HG03135 (cell line): ENCODE measurements at regions not wholly inside any gene's neighbourhood (a gene's known extent, or its start where the extent isn't known, plus 50 kb on each side); places are given as distances from the start of the nearest gene placed in this dataset.

Experiments used
- ATAC-seq: cut with Tn5 transposase; IDR thresholded peaks from one replicate; pipeline ENCODE4 v1.9.1; 2021; ENCODE audit warnings: mild to moderate bottlenecking, moderate library complexity; ENCODE audit not compliant: unreplicated experiment

DNA sequence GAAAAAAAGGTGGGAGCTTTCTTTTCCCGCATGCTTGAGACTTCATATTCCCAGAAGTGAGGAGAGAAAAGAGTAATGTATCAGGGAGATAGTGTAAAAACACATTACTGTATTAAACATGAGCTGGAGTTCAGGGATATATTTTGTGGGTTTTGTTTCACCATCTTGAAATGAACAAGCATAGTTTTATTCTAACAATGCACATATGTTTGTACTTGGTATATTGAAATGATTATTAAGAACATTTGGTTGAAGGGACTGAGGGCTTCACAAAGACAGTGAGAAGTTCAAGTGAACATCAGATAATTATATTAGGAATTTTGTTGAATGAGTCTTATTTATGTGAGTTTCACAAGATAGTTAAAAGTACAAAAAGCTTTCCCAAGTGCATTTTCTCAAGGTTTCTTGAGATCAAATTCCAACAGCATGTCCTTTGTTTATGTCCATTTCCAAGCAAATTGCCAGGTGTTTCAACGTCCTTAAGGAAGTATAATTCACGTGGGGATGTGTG, 368.8 kb downstream of the ANKRD50 start:
- no peak for ATAC-seq

GRCh38 chr4:124372916-124373315, 339.6 kb downstream of the ANKRD50 start:
- no peak for ATAC-seq

DNA sequence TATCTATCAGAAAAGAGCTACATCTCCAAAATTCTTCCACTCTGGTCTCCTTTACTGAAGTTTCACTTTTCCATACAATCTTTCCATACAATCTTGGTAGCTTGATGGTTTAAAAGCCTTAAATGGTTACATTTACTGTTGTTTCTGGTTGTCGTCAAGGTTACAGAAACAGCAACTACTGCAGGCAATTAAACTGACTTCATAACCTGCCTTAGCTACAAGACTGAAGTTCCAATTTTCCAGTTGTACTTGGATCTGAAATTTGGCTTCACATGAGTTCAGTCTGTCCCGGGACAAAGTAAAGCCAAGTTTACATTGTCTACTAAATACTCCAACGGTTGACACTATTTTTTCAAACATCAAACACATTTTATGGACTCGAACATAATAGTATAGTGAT, 326.4 kb downstream of the ANKRD50 start:
- ATAC-seq: no peak

DNA sequence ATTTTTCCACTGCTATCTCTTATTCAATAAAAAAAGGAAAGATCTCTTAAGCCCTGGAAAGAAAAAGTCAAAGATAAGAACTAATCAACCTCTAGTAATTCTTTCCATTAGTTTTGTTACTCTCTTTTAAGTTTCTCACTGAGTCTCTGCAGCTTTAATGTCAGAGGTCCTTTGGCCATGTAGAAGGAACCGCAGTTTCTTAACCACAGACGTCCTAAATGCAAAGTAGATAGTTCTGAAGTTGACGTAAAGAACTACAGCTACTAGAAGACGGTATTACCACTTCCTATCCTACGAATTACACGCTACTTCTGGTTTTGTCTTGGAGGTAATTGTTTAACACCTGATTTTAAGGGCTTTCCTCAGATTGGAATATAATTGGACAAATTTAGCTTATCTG, 325.9 kb downstream of the ANKRD50 start:
- no peak for ATAC-seq

- ATAC-seq: no peak
Observed at GRCh38 chr4:124389591-124389990, 322.9 kb downstream of the ANKRD50 start.

- ATAC-seq: no peak
Observed at GRCh38 chr4:124390861-124391260, 321.7 kb downstream of the ANKRD50 start.

GRCh38 chr4:124396333-124396732, 316.2 kb downstream of the ANKRD50 start:
- ATAC-seq: no peak

DNA sequence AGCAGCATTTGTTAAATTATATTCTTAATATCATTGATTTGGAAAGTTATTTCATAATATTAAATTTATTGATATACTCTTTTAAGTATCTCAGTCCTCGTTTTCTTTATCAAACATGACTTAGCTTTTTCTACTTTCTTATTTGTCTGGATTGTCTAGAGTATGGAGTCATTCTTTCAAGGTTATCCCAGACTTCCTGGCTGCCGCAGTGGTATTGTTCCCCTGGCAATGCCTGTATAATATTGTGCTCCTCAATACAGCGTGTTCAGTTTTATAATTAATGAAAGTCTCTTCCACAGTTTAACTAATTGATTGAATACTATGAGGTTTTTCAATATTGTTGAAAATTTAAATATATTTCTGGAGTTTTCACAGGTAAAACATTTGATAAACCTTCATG, 310.9 kb downstream of the ANKRD50 start:
- no peak for ATAC-seq

- ATAC-seq: no peak
Observed at GRCh38 chr4:124409044-124409443, 303.5 kb downstream of the ANKRD50 start.

DNA sequence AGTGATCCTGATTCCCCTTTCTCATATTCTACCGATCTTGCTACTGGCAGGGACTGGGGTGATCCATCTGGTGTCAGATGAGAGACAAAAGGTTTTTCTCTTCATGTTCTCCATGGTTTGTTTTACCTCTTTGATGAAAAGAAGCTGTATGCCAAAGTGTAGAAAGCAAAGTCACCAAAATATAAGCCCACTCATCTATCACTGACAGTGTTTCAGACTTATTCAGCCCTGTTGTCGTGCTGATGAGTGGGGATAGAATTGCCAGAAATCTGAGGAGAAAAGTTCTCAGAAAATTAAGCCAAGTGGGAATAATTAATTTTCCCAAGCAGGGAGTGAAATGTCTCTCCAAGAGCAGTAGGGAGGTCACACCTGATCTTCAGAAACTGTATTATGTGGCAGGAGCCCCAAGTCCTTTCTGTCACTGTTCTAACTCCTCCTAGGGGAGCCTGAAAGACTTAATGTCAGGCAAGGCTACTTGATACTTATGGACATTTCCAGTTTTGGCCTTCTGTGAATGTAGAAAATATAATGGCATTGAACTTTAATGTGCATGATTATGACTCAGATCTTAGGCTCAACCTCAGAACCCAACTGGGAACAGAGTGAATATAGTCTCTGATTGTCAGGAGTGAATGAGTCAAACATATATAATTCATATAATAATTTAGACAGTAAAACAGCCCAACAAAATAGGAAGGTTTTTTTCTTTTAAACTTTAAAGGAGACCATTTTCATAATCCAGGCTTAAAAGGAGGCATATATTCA, 298.1 kb downstream of the ANKRD50 start:
- no peak for ATAC-seq

DNA sequence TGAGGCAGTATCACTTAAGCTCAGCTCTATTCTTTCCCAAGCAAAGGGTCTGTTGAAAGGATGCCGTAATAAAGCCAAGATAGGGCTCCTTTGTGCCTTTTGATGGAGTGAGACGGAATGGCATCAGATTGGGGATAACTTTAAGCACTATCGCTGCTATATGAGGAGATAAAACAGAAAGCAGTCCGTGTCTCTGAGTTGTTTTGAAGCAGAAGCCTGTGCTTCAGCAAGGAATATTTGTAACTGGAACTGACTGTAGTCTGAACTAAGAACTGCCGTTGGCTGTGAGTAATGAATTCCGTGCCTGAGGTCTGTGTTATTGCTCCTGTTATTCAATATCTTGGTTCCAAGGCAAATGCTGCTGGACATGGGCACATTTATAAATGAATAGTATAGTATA, 297.4 kb downstream of the ANKRD50 start:
- no peak for ATAC-seq

DNA sequence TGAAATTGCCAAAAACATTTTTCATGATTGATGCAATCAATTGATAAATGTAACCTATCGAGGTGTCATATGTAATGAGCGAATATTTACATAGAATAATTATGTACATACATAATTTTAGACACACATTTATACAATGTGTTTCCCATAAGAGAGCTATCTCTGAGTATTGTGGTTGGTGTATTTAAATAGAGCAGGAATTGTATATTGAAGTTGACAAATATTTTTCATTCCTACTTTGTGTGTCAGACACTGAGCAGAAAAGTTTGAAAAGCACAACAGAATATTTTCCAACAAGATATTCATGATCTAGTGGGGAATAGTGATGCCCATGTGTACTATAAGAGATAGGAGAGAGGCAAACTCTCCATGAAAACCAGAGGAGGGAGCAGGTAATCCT, 295.2 kb downstream of the ANKRD50 start:
- no peak for ATAC-seq

DNA sequence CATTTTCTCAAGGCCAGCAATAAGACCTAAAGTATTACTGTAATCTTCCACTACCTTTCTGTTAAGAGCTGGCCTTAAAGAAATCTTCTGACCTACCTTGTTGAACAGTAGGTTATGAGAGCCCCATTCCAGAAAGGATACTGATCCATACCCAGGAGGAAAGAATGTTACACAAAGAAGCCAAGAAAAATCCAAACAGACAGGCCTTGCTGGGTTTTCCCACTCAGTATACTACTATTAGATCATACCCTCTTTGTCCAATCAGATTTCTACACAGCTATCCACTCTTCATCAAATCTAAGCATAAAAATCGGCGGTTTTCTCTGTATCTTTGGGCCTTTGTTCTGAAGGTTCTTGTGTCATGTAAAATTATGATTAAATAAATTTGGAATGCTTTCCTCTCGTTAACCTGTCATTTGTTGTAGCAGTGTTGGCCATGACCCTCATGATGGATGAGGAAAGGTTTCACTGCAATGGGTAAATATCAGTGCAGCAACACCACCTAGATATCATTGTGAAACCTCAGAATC, 292.3 kb downstream of the ANKRD50 start:
- ATAC-seq: no peak

- no peak for ATAC-seq
Observed at GRCh38 chr4:124423160-124423559, 289.4 kb downstream of the ANKRD50 start.

DNA sequence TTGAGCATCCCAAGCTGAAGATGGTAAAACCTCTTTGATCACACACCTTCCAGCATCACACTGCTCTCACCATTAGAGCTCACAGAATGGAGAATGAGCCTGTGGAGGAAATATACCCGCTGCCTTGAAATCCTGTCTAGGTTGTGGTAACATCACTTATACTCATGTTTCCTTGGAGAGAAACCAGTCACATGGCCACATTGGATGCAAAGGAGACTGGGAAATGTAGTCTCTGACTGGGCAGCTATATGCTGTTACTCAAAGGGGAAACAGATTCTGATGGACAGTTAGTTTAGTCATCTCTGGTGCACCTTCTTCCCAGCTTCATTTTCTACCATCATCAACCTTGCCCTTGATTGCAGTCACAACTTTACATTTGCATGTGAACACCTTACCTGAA, 286.3 kb downstream of the ANKRD50 start:
- no peak for ATAC-seq

DNA sequence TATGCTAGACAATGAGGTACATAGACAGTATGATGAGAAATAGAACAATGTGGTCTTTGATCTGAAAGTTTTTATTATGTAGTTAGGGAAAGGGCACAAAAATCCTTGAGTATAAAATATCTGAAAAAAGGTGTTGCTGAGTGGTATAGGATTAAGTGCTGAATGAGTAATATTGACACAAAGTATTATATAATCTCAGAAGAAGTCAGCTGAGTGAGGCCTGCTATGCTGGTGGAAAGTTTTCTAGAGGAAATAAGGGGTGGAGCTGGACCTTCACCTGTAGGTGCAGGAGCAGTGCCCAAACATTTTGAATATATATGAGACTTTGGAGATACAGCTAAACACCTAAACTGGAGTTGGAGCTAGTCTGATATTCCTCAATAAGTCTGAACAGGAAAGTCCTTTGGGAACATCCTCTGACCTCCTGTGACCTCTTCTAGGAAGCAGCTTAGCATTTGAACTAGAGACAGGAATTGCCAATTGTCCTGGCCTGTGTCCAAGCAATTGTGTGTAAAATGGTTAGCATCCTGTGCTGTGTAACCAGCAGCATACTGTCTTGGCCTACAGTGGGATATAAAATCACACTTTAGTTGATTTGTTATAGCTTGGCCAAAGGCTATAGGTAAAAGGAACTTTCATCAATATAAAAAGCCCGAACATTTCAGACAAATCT, 285.3 kb downstream of the ANKRD50 start:
- no peak for ATAC-seq

DNA sequence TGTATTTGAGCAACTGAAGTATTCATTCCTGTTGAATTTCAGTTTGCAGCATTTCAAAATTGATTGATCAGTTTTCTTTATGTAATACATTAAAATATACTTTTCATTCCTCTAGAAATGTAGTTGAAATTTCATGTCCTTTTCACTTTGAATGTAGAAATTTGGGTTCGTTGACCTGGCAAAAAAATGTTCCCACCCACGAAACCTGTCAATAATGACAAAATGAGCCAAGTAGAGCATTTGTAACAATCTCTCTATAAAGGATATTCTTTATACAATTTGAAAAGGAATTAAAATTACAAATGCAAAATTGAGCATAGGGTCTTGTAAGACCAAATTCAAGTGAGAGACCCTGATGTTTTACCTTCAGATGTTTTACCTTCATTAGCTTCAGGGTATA, 283.9 kb downstream of the ANKRD50 start:
- no peak for ATAC-seq

DNA sequence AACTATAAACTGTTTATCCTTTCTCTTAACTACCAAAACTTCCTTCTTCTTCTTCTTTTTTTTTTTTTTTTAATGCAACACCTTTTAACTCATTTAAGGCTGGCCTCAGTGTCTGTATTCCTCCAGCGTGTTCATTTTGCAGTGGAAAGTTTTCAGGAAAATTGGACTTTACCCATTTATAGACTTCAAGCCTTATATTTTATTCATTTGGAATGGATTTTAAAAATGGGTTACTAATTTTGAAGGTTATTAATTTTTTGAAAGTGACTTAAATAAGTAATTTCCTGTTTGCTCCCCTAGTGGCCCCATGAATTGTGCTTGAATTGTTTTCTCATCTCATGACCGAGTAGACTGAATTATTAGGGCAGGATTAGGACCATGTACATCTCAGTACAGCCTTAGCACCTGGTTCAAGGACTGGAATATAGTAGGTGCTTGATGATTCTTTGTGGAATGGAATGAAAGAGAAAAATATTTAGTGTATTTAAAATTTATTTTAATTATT, 282.7 kb downstream of the ANKRD50 start:
- ATAC-seq: no peak

GRCh38 chr4:124431653-124432192, 280.8 kb downstream of the ANKRD50 start:
- ATAC-seq: no peak

GRCh38 chr4:124432500-124432899, 280.0 kb downstream of the ANKRD50 start:
- no peak for ATAC-seq

- ATAC-seq: no peak
Observed at GRCh38 chr4:124433044-124433443, 279.5 kb downstream of the ANKRD50 start.

DNA sequence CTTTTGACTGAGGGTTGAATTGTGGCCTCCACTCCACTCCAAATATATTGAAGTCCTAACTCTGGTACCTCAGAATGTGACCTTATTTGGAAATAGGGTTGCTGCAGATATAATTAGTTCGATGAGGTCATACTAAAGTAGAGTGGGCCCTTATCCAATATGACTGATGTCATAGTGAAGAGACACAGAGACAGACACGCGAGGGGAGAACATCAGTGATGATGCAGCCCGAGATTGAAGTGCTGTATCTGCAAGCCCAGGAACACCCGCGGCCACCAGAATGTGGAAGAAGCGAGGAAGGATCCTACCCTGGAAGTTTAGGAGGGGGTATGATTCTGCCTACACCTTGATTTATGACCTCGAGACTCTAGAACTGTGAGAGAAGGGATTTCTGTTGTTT, 279.0 kb downstream of the ANKRD50 start:
- ATAC-seq: no peak
